ENCODE measurements at regions not wholly inside any gene's neighbourhood (a gene's known extent, or its start where the extent isn't known, plus 50 kb on each side); places are given as distances from the start of the nearest gene placed in this dataset.

DNA sequence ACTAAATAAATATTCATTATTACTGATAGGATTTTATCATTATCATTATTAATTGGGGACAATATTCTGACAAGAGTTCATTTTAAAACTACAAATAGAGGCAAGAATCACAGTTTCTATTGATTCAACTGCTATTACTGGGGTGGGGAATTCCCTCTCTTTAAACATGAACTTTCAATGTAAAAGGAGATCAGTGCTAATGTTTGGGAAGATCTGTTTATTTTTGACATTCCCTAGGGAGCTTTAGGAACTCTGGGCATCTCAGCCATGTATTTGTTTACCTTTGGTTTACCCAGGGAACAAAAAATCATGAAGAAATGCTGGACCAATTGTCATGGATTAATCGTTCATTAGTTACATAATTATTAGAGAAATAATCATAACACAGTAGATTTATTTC is 443.2 kb upstream of the AKR1E2 start:
- H3K27me3 Mint-ChIP-seq = peaks cover 7% of the 10 kb centered on the region
- no peak for DNase-seq
- no peak for ATAC-seq
- TF ChIP-seq, protein P1, sequence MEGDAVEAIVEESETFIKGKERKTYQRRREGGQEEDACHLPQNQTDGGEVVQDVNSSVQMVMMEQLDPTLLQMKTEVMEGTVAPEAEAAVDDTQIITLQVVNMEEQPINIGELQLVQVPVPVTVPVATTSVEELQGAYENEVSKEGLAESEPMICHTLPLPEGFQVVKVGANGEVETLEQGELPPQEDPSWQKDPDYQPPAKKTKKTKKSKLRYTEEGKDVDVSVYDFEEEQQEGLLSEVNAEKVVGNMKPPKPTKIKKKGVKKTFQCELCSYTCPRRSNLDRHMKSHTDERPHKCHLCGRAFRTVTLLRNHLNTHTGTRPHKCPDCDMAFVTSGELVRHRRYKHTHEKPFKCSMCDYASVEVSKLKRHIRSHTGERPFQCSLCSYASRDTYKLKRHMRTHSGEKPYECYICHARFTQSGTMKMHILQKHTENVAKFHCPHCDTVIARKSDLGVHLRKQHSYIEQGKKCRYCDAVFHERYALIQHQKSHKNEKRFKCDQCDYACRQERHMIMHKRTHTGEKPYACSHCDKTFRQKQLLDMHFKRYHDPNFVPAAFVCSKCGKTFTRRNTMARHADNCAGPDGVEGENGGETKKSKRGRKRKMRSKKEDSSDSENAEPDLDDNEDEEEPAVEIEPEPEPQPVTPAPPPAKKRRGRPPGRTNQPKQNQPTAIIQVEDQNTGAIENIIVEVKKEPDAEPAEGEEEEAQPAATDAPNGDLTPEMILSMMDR (IDR thresholded peaks at IDR 0.05) = no peak
- POLR2A ChIA-PET = no interaction called here
- CTCF ChIA-PET = no interaction called here
- intact Hi-C loops (cut with micrococcal nuclease) = no loop called here
- H3K4me3 Mint-ChIP-seq = no peak overlapping the region
- H3K36me3 Mint-ChIP-seq (ENCODE audit: low read depth) = no peaks in the 10 kb centered on the region
- H3K27ac Mint-ChIP-seq = no peak overlapping the region
- H3K4me1 Mint-ChIP-seq (ENCODE audit: low read depth) = no peaks in the 10 kb centered on the region
- no peaks in the 10 kb centered on the region for H3K9me3 Mint-ChIP-seq

DNA sequence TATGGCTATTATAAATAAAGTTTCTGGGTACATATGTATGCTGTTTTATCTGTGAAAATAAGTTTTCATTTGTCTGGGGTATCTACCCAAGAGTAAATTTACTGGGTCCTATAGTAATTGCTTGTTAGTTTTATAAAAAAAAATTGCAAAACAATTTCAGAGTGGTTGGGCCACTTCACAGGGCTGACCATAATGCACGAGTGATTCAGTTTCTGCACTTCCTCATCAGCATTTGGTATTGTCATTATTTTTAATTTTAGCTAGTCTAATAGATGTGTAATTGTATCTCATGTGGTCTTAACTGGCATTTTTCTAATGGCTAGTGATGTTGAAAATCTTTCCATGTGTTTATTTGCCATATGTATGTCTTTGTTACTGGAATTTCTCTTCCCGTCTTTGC is 452.4 kb upstream of the AKR1E2 start:
- no peak for ATAC-seq
- H3K4me3 Mint-ChIP-seq = no peak overlapping the region

GRCh38 chr10:4373098-4373497 is 452.9 kb upstream of the AKR1E2 start:
- H3K27me3 Mint-ChIP-seq = peaks cover 3% of the 10 kb centered on the region
- H3K4me1 Mint-ChIP-seq (ENCODE audit: low read depth) = no peaks in the 10 kb centered on the region
- ATAC-seq = no peak
- no peak overlapping the region for H3K4me3 Mint-ChIP-seq
- ChIA-PET CTCF (no interaction called here), POLR2A (no interaction called here)
- no peak for DNase-seq
- H3K27ac Mint-ChIP-seq = no peak overlapping the region
- H3K9me3 Mint-ChIP-seq = no peaks in the 10 kb centered on the region
- no peaks in the 10 kb centered on the region for H3K36me3 Mint-ChIP-seq (ENCODE audit: low read depth)
- intact Hi-C loops (cut with micrococcal nuclease) = no loop called here
- TF ChIP-seq, protein P1 (IDR thresholded peaks at IDR 0.05) = no peak

More for the DNA sequence above, 452.4 kb upstream of the AKR1E2 start:
- no peak for DNase-seq
- ChIA-PET POLR2A (no interaction called here), CTCF (no interaction called here)
- Mint-ChIP-seq H3K9me3 (no peaks in the 10 kb centered on the region), H3K27ac (no peak overlapping the region), H3K4me1 (ENCODE audit: low read depth) (no peaks in the 10 kb centered on the region), H3K36me3 (ENCODE audit: low read depth) (no peaks in the 10 kb centered on the region), H3K27me3 (peaks cover 3% of the 10 kb centered on the region)
- TF ChIP-seq, protein P1 (IDR thresholded peaks at IDR 0.05) = no peak
- intact Hi-C loops (cut with micrococcal nuclease) = no loop called here

DNA sequence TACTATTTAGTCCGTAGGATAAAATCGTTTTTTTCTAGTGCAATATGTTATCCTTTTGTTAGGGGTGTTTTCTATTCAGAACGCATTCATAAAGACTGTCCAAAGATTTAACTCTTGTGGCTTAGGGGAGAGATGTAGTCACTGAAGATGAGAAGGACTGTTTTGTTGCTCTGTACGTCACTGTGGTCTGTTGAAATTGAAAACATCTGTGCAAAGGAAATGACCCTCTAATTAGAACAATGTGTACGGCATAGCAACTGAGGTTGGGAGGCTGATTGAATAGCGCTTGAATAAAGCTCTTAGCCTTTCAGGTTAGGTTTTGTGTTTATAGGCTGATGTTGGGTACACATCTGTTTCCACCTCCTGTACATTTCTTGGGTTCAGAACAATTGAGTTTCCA is 453.4 kb upstream of the AKR1E2 start:
- DNase-seq = no peak
- TF ChIP-seq, protein P1 (IDR thresholded peaks at IDR 0.05) = no peak

GRCh38 chr10:4371691-4372295 is 454.2 kb upstream of the AKR1E2 start:
- Mint-ChIP-seq H3K36me3 (ENCODE audit: low read depth) (no peaks in the 10 kb centered on the region), H3K4me3 (no peak overlapping the region), H3K27me3 (no peaks in the 10 kb centered on the region), H3K27ac (no peak overlapping the region), H3K4me1 (ENCODE audit: low read depth) (no peaks in the 10 kb centered on the region), H3K9me3 (no peaks in the 10 kb centered on the region)
- intact Hi-C loops (cut with micrococcal nuclease) = no loop called here
- ChIA-PET POLR2A (no interaction called here), CTCF (no interaction called here)
- TF ChIP-seq, protein P1 (IDR thresholded peaks at IDR 0.05) = no peak
- DNase-seq (no peak), ATAC-seq (no peak)

More for the DNA sequence above, 453.4 kb upstream of the AKR1E2 start:
- ChIA-PET CTCF (no interaction called here), POLR2A (no interaction called here)
- no peak overlapping the region for H3K4me3 Mint-ChIP-seq
- intact Hi-C loops (cut with micrococcal nuclease) = no loop called here
- H3K9me3 Mint-ChIP-seq = no peaks in the 10 kb centered on the region
- H3K4me1 Mint-ChIP-seq (ENCODE audit: low read depth) = no peaks in the 10 kb centered on the region
- ATAC-seq = no peak
- peaks cover 3% of the 10 kb centered on the region for H3K27me3 Mint-ChIP-seq
- no peak overlapping the region for H3K27ac Mint-ChIP-seq
- no peaks in the 10 kb centered on the region for H3K36me3 Mint-ChIP-seq (ENCODE audit: low read depth)
